ENCODE measurements at regions not wholly inside any gene's neighbourhood (a gene's known extent, or its start where the extent isn't known, plus 50 kb on each side); places are given as distances from the start of the nearest gene placed in this dataset.

DNA sequence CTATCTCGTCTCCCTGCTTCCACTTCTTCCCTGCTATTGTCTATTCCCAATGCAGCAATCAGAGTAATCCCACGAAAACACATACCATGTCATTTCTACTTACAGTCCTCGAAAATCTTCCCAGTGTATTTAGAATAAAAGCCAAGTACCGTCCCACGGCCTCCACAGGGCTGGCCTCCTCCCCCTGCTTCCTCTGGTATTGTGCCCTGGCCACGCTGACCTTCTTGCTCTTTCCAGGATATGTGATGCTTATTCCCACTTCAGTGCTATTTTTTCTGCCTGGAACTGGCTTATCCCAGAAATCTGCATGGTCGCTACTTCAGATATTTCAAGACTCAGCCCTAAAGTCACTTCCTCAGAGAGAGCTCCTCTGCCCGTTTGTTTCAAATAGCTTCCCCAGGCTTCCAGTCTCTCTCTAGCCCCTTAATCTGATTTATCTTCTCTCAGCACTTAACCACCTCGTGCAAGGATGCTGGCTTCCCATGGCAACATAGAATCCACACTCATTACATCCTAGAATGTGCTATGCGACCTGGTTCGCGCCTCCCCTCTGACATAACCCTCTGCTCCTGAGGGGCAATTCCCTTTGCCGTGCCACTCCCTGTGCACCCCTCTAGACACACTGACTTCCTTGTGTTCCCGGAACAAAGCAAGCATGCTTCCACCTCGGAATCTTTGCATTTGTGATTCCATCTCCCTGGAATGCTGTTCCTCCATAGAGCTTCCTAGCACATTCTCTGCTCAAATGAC lies 365.9 kb downstream of the ZSWIM6 start:
- no peak for DNase-seq

DNA sequence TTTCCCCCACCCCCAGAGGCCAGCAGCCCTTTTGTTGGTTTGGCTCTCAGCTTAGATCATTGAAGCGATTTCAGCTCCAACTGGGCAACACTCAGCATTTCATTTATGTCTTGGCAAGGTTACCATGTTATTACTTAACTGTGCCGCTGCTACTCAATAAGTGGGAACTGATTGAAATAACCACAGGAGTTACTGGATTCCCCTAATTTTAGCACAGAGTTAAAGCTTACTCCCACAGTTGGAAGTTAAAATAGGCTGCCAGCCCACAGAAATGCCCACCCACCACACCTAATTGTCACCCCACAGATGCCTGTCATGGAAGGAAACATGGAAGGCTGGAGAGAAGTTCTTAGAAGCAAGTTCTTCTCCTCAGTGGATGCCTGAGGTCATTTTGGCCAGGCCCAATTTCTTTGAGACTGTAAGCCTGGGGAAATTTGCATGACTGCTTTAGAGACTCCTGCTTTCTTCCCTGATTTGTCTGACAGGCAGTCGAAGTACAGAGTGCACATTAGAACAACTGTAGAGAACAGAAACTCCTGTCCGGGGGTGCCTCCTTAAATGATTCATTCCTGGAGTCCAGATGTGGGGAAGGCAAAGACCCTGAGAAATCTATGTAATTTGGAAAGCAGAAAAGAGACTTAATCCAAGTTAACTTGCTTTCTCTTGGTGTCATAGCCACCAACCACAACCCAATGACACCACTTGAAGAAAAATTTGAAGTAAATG lies 370.0 kb downstream of the ZSWIM6 start:
- no peak for DNase-seq

DNA sequence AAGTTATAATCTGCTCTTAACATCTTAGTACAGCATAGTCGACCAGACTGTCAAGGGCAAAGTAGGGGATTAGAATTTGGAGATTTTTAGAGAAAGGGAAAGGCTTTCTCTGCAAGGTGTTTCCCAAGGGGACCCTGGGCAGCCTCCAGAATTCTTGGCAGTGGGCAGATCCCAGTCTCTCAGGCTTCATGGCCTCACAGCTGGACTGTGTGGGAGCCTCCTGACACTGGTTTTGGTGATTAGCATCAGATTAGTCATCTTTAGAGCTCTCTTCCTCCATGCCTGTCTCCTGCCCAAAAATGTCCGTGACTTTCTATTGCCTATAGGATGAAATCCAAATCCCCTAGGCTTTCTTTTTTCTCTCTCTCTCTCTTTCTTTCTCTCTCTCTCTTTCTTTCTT lies 370.7 kb downstream of the ZSWIM6 start:
- DNase-seq, result no peak

DNA sequence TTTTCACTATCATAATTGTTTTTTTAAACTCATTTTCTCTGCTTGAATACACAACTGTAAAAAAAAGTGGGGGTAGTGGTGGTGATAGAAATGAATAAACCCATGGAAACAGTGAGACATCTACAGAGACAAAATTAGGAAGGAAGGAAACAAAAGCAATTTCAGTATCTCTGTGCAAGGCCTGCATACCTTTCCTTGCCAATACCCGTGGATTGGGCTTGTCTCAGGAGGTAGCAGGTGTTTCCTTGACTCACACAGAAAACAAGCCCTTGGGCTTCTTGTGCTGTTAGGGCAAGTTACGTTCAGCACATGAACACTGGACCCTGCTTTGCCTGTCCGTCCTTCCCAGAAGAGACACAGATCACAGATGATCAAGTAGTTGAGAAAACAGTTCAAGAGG lies 372.2 kb downstream of the ZSWIM6 start:
- no peak for DNase-seq

DNA sequence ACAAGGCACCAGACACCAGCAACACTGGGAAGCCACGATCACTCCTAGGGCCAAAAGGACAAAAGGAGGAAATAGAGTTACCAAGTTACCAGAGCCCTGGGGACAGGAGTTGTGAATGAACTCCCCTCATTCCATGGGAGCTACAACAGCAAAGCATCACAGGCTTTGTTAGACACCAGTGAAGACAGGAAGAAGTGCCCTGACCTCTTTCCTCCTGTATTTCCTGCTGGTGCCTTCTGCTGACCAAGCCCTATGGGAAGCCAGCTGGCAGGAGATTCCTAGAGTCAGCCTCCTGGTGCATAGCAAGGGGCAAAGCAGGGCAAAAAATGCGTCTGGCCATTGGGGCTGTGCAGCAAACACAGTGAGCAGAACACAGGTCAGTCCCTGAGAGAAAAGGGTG lies 374.7 kb downstream of the ZSWIM6 start:
- no peak for DNase-seq

DNA sequence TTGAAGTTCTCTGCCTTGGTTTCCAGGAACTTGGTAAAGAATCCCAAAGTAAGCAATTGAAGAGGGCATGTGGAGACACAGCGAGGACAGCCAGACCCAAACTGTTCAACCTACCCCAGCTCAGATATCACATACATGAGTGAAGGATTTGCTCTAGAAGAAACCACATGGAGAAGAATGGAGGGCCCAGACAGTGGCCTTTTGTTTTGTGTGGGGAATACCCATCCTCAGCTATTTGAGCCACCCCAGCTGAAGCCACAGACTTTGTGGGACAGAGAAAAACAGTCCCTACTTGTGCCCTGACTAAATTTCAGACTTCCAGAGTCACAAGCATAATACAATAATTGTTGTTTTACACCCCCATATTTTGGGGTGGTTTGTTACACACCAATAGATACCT lies 387.1 kb downstream of the ZSWIM6 start:
- DNase-seq, result no peak

DNA sequence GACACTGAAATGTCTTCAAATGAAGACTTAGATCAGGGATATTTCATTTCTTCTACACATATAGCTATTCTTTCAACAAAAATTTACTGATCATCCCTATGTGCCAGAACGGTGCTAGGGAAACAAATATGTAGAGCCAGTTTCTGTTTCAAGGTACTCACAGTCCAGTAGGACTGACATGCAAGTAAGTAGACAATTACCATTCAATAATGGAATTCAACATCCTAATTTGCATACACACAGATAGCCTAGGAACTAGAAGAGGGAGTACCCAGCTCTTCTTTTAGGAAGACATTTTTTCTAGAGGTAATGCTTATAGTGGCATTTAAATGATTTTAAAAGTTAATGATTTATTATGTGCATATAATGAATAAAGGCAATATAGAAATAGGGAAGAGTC lies 388.8 kb downstream of the ZSWIM6 start:
- no peak for DNase-seq

DNA sequence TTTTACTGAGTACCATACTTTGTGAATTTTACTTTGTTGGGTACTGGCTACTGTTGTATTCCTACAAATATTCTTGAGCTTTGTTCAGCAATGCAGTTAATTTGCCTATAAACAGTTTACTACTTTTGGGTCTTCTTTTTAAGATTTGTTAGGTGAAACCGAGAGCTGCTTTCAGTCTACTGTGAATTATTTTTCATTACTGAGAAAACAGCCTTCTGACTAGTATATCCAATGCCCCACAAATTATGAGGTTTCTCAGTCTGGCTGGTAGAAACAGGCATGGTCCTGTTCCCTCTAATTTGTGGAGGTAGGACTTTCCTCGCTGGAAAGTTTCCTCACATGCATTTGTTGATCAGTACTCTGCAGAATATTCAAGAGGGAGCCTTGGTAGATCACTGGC lies 392.0 kb downstream of the ZSWIM6 start:
- no peak for DNase-seq

DNA sequence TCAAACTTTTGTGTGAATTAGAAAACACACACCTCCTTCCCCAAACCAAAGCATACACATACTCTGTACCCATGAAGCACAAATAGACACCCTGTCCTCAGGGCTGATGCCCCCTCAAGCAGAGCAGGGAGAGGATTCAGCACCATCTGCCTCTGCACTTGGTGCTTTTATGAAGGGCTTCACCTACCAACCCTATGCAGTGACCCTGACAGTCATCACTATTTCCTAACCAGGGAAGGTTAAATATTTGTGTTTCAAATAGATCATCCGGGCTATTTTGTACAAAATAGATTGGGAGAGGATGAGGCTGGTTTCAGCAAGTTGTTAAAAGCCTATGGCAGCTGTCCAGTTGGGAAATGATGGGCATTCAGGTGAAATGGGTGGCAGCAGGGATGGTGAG lies 396.2 kb downstream of the ZSWIM6 start:
- no peak for DNase-seq

DNA sequence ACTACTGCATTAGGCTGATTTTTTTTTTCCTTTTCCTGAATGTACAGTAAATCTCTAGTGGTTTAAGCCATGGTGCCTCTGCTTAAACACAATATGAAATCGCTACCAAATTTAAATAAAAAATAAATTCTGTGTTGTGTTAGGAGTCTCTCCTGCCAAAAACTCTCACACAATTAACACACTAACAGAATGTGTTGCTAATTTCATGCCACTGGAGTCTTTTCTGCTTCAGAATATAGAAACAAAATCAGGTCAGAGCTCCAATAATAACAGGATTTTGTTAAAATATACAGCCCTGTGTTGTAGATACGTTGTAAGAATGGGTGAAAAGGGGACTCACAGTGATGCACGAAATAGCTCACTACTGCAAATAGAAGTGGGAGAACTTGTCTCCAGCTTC lies 398.8 kb downstream of the ZSWIM6 start:
- no peak for DNase-seq

DNA sequence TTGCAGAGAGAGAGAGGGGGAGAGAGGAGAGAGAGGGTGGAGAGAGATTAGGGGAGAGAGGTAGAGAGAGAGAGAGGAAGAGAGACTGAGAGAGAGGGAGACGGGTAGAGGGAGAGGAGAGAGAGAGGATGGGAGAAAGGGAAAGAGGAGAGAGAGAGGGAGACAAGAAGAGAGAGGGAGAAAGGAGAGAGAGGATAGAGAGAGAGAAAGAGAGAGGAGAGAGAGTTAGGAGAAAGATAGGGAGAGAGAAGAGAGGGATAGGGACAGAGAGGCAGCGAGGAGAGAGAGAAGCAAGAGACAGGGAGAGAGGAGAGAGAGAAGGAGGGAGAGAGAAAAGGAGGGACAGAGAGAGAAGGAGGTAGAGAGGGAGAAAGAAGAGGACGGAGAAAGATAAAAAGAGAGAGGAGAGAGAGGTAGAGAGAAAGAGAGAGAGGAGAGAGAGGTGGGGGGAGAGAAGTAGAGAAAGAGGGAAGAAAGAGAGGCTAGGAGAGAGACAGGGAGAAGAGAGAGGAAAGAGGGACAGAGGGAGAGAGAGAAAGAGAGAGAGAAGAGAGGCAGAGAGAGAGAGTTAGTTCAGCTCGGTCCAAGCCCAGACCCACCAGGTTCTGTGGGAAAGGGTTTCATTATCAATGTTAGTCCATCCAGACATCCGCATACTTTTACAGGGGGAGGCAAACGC lies 399.3 kb downstream of the ZSWIM6 start:
- DNase-seq, result no peak

DNA sequence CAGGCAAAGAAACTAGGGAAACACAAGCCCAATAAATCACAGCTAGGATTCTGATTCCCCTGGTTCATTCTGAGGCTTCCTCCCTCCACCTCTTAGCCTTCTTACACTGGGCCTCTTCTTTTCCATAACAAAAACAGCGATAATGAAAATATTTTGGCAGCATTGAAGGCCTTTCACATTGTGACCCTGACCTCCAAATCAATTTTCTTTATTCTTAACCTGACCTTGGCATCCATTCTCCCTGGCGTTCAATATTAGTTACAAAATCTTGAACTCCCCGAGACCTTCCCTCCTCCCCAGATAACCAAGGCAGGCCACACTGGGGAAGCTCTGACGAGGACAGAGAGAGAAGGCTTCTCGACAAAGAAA lies 399.9 kb downstream of the ZSWIM6 start:
- no peak for DNase-seq

DNA sequence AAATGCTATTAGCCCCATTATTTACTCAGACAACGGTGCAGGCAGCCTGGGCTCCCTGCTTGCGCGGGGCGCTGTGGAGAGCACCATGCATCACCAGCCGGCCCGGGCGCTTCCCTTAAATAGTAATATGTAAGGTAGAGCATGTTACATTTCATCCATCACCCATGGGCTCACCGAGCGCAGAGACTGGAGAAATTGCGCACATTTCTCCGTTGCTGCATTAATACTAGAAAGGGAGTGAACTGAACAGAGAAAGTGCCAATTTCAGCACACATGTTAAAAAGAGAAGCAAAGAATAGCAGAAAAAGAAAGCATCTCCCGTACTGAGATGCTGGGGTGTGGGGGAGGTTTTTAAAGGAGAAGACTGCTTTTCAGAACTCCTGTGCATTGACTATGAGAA lies 400.3 kb downstream of the ZSWIM6 start:
- DNase-seq, result no peak

DNA sequence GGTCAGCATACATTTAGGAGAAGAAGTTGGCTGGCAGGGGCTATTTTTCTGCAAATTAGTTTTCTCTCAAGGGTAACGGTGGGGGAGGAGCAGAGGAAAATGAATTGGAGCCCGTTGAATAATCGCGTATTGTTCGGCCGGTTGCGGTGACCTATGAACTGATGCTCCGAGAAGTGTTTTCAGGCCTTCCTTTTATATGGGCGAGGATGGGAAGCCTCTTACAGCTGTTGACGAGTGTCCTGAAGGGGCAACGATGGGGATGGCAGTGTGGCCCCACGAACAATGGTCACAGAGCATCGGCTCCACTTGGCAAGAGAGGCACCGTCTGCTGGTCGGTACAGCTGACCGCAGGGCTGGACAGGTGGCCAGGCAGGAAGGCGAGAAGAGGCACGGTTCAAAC lies 400.7 kb downstream of the ZSWIM6 start:
- no peak for DNase-seq

DNA sequence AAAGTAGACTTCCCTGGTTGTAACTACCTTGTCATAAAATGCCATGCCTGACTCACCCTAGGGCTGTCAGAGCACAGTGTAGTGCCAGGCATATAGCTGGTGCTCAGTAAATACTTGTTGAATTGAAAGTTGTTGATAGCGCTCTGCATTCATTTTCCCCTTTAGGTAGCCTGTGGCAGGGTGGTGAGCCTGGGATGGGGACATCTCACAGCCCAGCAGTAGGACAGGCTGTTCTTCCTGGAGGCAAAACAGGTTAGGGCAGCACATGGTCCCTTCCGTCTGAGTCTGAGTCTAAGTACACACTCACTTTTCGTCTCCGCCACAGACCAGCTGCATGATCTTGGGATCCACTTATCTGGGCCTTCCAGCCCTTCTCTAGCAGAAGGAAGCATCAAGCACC lies 401.9 kb downstream of the ZSWIM6 start:
- no peak for DNase-seq

DNA sequence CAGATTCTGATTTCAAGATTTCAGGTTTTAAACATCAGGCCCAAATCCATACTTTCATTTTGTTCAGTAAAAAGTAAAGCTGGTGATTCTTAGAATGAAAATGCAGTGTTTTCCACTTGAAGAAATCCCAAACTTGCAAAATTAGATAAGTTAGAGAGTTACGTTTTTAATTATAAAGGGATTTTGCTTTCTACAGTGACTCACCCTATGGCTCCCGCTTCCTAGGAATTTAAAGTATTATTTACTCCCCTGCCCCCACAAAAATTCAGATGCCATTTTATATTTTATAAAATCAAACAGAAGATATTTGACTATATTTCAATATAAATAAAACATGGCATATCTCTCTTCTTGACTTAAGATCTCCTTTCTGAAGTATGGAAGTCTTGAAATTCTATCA lies 402.9 kb downstream of the ZSWIM6 start:
- DNase-seq, result no peak

DNA sequence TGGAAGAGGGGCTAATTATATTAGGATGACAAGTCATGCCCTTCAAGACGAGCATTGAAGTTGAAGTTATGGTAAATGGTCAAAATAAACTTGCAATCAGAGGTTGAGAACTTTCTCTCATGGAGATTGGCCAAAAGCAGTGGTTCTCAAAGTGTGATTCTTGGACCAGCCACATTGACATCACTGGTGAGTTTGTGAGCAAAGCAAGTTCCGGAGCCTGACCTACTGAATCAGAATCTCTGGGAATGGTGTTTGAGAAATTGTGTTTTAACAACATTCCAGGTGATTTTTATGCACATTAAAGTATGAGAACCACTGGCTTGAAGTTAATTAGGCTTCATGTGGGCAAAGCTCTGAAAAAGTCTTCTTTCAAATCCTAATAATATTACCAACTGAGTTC lies 403.5 kb downstream of the ZSWIM6 start:
- DNase-seq, result no peak

DNA sequence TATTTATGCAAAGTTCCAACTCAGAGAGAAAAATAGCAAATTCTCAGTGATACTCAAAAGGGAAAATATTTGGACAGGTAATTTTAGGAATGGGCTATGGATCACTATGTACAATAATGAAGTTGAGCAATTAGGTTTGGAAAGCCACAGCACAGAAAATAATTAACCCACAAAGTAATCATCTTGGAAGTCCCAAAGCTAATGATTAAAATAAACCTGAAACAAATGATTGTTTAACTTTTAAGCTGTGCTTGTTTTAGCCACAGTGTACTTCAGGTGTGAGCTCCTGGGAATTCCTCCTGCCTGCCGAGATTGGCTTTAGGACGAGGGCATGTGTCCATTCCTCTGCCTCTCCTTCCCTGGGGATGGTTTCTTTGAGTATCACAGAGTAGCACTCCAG lies 403.9 kb downstream of the ZSWIM6 start:
- DNase-seq, result no peak

DNA sequence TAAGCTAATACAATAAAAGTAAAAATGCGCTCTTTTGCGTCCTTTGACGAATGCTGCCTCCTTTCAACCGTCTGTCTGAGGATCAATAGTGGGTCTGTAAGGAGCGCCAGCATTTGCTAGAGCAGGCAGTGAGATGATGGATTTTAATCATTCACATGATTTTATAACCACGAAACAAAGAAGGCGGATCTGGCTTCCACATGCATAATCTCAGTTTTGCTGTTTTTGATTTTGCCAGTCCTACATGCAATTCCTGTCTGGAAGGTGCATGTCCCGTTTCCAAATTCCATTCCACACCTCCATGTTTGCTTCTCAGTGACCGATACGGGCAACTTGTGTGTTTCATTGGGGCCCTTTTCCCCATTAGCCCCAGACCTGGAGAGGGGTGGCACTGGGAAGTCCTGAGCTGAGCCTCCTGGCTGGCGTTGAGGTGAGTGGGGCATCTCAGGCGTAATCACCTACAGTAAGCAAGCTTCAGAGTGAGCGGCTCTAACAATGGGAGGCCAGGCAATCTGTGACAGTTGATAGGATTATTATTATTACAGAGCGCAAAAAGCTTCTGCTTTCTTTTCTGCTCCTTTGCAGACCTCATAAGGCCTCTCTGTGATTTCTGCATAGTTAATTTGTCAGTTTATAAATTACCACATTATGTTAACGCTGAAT lies 405.4 kb downstream of the ZSWIM6 start:
- no peak for DNase-seq

DNA sequence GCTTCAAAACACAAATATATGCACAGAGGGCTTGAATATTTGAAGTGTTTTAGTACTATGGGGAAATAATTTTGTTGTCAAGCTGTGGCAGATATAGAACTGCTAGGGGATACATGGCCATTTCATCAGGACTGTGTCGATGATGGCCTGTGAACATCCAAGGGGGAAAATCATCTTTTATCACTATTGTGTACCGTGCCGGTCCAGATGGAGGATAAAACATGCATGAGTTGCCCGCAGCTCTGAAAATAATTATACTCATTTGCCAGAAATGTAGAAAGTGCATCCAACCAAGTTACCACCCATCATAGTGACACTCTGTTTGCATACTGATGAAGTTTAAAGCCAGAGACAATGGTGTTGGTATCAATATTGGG lies 405.9 kb downstream of the ZSWIM6 start:
- no peak for DNase-seq

DNA sequence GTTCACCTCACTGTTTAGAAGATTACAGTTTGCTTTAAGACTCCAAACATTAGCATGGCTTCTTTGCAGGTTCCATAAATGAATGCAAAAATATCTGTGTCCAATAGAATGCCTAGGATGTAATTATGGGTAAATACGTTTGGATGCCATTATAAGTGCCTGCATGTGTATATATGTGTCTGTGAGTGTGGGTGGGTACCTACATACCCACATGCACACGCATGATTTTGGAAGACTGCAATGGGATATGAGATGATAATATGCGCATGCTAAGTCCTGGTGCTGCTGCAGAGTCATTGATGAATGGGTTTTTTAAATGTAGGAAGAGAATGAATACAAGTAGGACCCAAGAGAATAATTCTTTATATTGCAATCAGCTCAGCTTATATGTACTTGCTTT lies 406.4 kb downstream of the ZSWIM6 start:
- DNase-seq, result no peak

DNA sequence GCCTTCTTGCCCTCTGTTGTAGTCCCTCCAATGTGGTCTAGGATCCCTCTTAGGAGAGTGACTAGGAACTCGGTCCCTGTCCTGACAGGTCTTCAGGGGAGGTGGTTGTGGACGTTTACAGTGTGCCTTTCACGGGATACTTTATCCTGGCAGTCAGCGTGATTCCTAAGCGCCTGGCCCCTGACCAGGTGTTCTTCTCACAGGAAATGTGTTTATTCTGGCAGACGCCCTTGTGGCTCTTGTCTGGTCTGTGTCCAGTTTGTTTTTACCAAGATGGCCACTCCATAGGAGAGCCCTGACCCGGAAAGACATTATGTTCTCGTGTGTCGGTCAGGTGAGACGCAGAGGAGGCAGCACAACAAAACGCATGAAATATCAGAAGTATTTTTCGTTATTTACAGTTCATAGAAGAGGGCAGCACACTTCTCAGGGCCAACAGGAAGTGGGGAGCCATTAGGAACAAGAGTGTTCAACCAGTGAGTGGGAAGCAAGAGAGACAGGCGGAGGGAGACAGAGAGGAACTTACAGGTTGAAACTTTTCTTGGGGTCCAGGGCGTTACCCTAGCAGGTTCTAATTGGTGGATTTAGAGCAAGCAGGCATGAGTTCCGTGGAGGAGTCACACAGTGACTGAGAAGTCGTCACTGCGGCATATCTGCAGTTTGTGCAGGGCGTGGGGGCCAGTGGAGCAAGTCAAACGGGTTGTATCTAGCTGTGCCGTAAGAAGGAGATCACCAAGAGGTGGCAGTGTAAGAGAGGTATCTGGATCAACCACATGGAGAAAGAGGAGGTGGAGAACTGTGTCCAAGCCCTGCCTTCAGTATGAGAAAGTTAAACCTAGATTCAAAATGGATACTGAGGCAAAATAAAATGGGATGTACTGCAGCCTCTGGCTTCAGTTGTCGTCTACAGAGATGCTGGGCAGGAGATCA lies 412.9 kb downstream of the ZSWIM6 start:
- no peak for DNase-seq

All from NCI-H226 (cell line).